ENCODE measurements at regions not wholly inside any gene's neighbourhood (a gene's known extent, or its start where the extent isn't known, plus 50 kb on each side); places are given as distances from the start of the nearest gene placed in this dataset.
A peak's percentile ranks its signal among the peaks of the same experiment; 100 is the strongest.

DNA sequence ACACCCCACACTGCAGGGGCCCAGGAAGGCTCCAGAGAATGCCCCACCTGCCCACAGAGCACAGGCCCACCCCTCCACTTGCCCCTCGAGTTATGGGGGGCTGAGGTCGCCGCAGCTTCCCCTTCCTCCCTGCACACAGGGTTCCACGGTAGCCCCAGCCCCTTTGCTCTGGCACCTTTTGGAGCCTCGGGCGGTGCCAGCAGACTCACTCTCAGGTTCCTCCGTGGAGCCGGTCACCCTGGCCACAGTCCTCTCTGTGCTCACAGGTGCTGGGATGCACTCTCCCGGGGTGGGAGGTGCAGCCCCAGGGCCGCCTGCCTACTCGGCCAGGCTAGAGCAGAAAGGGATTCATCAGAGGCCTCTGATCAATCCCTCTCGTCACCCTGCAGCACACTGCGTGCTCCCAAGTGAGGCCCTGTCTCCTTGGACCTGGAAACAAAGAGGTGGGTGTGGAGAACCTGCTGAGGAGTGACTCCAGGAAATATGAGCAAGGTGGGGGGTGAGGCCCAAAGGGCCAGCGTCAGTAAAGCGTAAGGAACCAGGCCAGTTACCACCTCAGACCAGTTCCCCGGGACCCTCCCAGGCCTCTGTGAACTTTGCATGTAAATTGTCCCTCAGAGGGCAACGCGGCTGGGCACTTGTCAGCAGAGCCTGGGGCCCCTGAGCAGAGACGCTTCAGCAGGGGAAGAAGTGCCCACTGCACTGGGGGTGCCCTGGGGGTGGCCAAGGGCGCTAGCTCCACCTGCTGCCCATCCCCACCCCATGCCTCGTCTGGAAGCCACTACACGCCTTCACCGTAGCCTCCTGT lies 167.8 kb downstream of the OLFM1 start:
- no peak for DNase-seq

DNA sequence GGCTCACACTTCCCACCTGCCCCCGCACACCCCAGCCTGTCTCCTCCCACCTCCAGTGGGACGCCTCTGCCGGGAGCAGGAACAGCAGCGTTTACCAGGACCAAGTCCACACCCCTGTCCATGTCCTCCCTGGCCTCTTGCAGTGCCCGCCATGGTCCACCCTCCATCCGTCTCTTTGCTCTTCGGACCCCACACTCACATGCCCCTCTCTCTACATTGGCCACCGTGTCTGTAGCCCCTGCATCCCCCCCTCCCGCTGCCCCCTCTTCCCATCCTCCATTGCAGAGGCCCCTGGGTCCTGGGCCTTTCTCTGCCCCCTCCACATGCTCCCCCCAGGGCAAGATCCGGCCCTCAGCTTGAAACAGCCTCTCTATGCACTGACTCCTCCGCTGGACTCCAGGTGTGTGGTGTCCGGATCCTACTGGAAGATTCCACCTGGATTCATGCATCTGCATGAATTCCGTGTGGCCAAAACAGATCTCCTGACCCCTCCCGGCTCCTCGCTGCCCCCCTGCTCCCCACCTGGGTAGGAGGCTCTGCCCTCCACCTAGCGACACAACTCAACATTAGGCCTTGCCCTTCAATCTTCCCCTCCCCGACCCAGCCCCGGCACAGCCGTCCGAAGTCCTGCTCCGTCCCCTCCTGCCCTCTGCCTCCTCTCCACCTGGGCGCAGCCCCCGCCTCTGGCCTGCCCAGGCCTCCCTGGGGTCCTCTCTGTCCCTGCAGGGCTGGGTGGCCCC lies 168.5 kb downstream of the OLFM1 start:
- DNase-seq: no peak

DNA sequence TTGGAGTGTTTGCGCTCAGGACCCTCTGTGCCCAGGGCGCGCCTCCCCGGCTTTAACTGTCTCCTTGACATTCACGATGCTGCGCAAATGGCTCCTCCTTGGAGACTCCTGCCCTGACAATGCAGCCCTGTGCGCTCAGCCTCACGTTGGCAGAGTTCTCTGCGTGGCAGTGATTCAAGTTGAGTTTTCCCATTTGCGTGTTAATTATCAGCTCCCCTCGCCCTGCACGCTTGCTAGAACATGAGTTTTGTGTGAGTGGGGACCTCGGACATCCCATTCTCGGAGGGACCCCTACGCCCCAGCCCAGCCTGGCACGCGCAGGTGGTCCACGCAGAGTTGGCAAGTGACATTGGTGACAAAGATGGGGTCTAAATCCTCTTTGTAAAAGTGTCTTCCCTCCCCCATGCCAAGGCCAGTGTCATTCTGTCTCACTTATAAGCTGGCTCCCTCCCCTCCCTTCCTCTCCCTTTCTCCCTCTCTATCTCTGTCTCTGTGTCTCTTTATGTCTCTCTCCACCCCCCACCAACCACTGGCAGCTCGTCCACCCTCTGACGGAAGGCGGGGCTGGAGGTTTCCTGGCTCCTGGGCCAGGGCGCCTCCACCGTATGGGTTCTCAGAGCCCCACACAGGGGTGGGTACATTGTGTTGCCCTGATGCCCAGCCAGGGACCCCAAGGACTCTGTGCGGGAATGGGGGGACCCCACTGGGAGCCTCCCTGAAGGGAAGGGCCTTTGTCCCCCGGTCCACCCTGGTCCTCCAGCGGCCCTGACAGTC lies 169.3 kb downstream of the OLFM1 start:
- no peak for DNase-seq

- DNase-seq: no peak
Observed at GRCh38 chr9:135258461-135258860, 171.0 kb downstream of the OLFM1 start.

DNA sequence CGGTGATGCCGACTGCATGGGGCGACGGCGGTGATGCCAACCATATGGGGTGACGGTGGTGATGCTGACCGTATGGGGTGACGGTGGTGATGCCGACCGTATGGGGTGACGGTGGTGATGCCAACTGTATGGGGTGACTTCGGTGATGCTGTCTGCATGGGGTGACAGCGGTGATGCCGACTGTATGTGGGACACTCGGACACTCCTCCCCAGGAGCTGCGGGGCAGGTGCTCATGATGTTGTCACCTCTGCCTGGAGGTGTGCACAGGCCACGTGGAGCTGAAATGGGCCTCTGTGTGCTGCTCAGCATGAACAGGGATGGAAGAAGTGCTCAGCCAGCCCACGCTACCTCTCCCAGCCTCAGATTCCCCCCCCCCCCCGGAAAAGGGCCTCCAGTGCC lies 171.8 kb downstream of the OLFM1 start:
- no peak for DNase-seq

GRCh38 chr9:135260221-135261180 lies 173.0 kb downstream of the OLFM1 start:
- DNase-seq: no peak

GRCh38 chr9:135262248-135262647 lies 174.8 kb downstream of the OLFM1 start:
- no peak for DNase-seq

GRCh38 chr9:135263511-135263910 lies 176.0 kb downstream of the OLFM1 start:
- DNase-seq: no peak

DNA sequence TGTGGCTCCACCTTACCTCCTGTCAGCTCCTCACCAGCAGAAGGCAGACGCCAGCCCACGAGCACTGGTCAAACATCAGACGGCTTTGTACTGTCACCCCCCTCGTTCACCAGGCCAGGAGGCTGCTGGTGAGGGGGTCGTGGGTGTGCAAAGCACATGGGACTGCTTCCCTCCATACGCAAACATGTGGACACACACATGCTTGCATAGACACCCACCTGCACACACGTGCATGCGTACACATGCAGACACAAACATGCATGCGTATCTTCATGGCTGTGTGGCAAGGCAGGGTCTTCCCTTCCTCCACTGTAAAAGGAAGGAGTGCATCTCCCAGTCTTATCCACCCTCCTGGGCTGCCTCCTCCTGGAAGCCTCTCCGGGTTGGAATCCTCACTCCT lies 178.5 kb downstream of the OLFM1 start:
- no peak for DNase-seq

DNA sequence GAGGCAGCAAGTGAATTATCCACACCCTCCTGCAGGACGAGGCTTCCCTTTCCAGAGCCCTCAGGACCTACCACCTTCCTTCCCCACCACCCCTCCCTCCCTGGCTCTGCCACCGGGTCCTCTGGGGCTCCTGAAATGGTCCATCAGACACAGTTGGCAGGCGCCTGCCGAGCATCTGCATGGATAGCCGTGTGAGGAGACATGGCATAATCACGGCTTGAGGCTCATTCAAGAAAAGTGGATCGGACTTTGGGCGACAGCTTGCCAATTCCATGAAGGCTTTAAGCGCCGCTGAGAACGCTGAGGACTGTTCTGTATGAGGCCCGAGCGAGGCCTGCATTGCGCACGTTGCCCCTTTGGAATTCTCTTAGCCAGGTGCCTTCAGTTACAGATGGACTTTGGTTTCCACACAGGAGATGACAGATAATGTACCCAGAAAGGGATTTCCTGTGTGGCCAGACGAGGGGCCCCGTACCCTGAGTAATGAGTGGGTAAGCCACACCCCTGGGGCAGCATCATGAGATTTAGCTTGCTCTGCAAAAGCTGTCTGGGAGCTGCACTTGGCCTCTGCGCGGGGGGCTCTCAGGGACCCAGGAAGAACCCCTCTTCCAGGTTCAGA lies 179.8 kb downstream of the OLFM1 start:
- peak; percentile 54 for DNase-seq

DNA sequence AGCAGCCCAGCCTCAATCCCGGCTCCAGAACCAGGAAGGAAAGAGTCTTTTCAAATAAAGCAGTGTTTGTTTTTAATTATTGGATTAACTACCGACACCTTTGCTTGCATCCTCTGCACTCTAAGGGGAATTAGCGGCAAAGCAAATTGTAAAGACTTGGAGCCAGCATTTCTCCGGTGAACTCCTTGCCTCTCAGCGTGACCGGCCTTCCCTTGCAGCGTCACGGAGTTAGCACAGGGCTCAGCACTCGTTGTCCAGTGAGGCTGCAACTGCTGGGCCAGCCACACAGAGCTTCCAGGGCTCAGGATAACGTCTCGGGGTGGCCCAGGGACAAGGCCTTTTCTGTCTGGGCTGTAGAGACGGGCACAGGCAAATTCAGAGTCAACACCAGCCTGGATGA lies 180.6 kb downstream of the OLFM1 start:
- no peak for DNase-seq

DNA sequence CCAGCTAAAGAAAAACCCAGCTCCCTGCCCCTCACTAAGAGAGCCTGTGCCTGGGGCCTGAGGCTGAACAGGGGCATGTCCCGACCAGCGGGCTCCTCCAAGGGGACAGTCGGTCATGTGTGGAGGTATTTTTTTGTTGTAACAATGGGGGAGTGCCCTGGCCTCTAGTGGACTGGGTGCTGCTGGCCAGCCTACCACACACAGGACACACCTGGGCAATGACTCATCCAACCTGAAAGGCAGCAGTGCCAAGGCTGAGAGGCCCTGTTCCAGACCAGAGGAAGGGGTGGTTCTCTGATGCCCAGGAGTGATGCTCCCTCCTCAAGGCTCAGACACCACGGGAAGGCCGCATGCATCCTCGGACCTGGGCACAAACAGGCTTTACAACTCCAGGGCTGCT lies 181.5 kb downstream of the OLFM1 start:
- DNase-seq: no peak

GRCh38 chr9:135269912-135270830 lies 182.7 kb downstream of the OLFM1 start:
- DNase-seq: no peak

DNA sequence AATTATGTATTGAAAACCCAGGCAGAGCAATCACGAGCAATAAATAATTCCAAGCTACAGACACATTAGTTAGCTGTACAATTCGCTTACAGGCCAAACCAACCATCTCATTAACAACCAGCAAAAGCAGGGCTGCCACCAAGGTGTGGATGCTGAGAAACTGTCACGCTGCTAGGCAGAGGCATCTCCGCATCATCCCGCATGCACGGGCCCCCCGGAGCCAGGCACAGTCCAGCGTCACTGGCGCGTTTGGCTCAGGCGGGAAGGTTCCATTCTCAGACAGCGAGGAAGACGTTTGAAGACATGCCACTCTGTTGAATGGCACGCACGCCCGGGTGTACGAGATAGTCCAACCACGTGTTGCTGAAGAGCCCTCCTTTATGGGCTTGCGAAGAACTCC lies 184.0 kb downstream of the OLFM1 start:
- no peak for DNase-seq

DNA sequence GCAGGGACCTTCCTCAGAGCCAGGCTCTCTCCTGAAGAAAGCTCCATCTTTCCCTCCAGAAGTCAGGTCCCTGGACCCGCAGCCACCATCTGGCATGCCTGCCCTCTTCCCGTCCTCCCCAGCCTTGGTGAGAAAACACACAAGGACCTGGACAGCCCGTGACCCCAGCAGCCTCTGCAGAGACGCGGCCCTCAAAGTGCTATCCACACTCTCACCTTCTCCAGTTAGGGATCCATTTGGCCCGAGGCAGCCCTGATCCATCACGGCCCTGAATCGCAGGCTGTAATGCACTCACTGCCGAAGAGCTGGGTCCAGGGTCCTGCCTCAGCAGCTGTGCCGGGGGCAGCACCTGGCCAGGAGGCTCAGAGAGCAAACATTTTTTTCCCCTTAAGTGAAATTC lies 185.1 kb downstream of the OLFM1 start:
- DNase-seq: peak; percentile 66

GRCh38 chr9:135273008-135273407 lies 185.5 kb downstream of the OLFM1 start:
- peak; percentile 64 for DNase-seq

GRCh38 chr9:135275163-135275562 lies 187.7 kb downstream of the OLFM1 start:
- no peak for DNase-seq

- no peak for DNase-seq
Observed at GRCh38 chr9:135275571-135276289, 188.3 kb downstream of the OLFM1 start.

GRCh38 chr9:135277219-135278201 lies 190.0 kb downstream of the OLFM1 start:
- DNase-seq: no peak

Data from retina (tissue), 1 donor.